22Rv1 (cell line): ENCODE measurements at regions not wholly inside any gene's neighbourhood (a gene's known extent, or its start where the extent isn't known, plus 50 kb on each side); places are given as distances from the start of the nearest gene placed in this dataset.

Experiments
- CTCF ChIP-seq: fragments of 450-650 bp; IDR thresholded peaks from 2 replicates; pipeline ENCODE4 v1.5.1; 2017; ENCODE audit warnings: mild to moderate bottlenecking
- ZFX ChIP-seq: fragments of 450-650 bp; IDR thresholded peaks from 2 replicates; pipeline ENCODE4 v1.6.1; 2017; ENCODE audit warnings: antibody characterized with exemption, borderline replicate concordance

GRCh38 chr13:107332188-107332587 is 764.3 kb upstream of the ARGLU1 start:
- TF ChIP-seq CTCF: no peak
- no peak for TF ChIP-seq ZFX
